GM21786 (cell line): ENCODE measurements at regions not wholly inside any gene's neighbourhood (a gene's known extent, or its start where the extent isn't known, plus 50 kb on each side); places are given as distances from the start of the nearest gene placed in this dataset.

Experiments used
- ATAC-seq: cut with Tn5 transposase; IDR thresholded peaks from one replicate; pipeline ENCODE4 v1.9.1; 2021; ENCODE audit not compliant: unreplicated experiment

DNA sequence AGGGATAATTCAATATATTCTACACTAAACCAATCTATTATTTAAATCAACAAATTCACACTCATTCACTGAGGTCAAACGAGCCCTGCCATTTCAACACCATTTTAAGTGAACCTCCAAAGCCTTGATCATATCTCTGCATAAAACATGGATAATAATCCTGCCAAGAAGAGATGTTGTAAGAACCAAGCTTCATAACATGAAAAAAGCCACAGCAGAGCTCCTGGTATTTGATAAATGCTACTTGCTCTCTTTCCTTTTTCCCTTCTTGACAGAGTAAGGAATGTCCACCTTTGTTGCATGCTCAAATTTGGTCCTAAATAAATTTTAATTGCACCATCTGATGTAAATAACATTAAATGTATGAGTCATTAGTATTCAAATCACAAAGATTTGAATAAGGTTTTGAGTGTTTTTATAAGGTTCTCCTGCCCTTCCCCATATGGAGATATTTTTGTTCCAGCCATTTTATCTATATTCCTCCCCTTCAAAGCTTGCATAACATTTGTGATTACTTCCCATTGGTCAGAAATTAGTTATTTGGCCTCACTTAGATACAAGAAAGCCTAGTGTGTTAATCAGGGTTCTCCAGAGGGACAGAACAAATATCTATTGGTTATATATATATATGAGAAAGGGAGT lies 318.8 kb downstream of the RND3 start:
- ATAC-seq, result no peak

DNA sequence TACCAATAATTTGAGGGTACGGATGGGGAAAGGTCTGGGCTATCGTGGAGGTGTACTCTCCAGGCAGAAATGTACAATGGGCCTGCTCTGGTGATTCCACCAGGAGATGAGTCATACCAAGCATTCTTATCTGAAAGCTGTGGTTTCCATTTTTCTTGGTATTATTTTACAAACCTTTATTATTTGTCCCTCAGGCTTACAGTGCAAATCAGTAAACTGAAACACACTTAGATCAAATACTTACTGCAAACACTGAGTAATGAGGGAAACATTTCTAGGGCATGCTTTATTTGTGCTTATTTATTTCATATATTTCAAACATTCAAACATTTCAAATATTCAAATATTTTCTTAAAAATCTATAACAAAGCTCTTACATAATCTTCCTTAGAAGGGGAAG lies 319.8 kb downstream of the RND3 start:
- ATAC-seq, result peak; percentile 94

DNA sequence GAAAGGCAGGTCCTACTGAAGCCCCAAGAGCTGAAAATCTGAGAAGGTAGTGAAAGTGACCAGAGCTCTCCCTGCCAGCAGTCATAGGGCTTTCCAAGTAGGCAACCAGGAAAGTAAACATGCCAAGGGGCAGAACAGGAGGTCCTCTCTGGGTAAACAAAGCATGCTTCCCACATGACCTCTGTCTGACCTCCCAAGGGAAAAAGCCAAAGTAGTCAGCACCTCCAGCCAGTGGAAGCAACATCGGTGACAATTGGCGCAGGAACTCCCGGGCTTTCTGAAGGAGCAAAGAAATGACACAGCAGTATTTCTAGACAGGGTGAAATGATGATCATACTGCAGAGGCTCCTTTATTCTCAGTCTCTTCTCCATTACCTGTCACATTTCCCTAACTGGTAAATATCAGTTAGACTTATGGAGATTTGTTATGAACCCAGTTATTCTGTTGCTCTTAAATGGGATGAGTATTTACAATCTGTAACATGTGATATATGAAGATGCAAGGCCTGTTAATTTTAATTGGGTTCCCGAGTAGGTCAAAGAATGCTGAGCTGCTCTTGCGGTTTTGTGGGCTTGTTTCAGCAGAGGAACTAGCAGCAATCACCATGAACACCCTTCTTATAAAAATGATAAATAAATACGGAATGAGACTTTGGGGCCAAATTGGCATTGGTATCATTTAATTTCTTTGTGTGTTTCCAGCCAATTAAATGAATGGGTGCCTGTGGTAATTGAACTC lies 321.0 kb downstream of the RND3 start:
- no peak for ATAC-seq

DNA sequence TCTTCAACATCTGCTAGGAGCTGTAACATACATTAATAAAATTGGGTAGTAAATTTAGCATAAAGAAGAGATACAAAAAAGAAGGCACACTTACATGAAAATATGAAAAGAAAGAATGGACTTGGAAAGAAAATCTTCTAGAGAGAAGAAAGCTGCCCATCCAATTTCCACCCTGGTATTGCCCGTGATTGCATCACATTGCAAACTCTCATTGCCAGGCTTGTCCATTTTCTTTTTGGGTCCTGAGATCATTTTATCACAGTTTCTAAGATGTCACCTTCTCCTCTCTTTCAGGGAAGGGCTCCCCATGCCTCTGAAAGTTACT lies 321.5 kb downstream of the RND3 start:
- no peak for ATAC-seq

DNA sequence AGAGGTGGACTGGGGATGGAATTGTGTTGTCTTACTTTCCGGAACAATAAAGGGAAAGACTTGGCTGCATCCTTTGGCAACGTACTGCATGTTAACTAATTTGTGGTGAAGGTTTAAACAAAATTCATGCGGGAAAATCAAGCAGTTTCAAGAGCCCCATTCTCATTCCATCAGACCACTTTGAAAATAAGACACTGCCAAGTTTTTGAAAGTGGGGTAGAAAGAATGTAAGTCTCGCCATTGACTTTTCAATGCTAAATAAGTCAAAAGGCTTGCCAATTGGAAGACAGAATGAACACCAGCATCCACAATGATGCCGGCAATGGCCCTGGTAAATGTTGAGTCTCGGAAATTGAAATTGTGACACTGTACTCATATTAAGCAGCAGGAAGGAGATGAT lies 322.0 kb downstream of the RND3 start:
- no peak for ATAC-seq

DNA sequence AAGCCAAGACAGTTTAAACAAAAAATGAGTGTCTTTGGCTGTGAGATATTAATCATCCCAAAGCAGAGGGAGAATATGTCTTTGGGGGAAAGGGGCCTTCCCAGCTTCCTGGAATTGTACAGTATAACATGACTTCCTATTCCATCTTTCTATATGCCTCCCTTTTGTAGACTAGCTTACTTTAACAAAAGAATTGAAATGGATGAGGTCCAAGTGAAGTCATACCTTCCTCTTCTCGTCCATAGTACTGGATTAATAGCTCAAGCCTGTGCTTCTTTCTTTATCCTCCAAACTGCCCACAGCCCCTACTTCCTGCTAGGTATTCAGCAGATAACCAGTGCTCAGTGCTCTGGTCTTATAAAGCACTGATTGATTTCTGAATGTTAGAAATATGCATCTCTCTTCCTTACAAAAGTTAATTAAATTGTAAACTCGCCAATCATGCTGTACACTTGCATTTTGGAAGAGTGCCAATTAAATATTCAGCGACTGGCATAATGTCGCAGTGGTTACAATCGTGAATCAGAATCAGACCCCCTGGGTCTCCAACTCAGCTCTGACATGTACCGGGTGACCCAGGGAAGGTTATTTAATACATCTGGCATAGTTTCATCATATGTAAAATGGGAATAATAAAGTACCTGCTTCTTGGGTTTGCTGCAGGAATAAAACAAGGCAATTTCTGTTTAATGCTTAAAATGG lies 325.1 kb downstream of the RND3 start:
- no peak for ATAC-seq

DNA sequence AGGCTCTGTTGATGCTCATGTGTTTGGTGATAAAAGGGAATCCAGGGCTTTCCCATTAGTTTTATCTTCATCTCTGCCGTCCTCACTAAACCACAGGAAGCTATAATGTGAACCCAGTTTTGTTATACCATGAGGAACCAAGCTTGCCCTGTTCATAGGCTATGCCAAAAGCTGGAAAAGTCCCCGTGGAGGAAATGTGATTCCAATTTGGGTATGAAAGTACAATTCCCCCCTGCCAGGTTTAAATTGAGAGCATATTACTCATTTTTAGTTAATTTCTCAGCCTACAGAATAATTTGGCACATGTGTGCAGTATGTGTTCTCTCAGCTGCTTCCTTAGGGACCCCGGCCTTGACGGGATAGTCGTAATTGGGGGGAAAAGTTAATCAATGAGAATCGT lies 327.4 kb downstream of the RND3 start:
- ATAC-seq, result no peak

DNA sequence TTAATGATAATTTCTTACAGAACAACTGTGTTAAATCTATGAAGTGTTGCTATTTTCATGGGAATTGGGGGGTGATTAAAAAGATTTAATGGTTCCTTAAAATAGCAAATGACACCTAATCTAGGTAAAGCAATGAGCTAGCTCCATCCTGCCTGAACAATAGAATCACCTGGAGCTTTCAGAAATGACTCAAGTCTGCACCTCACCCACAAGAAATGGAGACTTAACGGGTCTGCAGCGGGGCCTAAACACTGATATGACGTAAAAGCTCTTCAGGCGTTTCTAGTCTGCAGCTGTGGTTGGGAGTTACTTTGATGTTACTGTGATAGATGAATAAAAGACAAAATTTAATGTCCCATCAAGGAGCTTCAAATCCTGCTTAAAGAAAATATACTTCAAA lies 328.2 kb downstream of the RND3 start:
- no peak for ATAC-seq

DNA sequence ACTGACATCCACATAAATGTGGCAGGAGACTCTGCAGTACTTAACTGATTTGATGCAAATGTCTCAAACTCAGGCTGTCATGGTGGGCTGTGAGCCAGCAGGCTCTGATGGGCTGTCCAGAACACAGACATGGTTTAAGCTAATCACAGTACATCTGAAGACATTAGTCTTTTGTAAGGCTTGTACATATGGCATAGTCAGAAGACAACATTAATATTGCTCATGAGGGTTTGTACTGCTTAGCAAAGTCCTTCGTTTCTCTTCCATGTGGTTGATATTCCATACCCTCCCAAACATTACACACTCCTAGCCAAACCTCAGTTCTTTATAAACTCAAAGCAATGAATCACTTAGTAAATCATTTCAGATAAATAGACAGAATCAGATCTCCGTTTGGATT lies 330.6 kb downstream of the RND3 start:
- ATAC-seq, result no peak

DNA sequence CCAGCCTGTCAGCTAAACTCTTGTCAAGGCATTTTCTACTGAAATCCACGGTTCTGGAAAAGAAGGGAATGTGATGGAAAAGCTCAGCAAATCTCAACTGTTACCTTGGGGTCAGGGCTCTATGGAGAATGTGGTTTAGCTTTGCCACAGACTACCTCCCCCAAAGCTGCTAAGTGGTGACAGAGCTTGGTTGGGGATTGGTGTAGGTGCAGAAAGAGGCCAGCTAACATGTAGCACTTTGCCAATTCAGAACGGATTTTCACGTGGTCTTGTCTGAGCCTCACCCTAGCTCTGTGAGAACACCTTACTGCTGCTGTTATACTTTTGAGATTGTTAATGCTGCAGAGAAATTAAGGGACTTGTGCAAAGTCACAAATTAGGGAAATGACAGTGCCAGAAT lies 331.1 kb downstream of the RND3 start:
- no peak for ATAC-seq

DNA sequence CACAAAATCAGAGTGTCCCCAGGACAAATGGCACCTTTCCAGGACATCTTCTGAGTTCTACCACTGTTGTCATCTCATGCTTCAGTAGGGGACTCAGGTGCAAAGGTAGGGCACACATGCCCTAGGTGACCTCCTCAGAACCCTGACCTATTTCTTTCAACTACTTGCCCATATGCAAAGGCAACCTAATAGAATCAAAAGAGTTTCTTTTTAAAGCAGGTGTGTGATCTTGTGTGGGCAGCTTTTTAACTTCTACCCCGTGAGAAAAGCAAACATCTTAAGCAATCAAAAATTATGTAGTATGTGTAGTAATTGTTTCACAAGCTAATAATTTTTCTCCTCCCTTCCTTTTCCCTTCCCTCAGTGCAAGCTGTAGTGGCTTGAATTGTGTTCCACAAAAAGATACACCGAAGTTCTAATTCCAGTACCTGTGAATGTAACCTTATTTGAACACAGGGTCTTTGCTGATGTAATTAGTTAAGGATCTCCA lies 333.1 kb downstream of the RND3 start:
- no peak for ATAC-seq

DNA sequence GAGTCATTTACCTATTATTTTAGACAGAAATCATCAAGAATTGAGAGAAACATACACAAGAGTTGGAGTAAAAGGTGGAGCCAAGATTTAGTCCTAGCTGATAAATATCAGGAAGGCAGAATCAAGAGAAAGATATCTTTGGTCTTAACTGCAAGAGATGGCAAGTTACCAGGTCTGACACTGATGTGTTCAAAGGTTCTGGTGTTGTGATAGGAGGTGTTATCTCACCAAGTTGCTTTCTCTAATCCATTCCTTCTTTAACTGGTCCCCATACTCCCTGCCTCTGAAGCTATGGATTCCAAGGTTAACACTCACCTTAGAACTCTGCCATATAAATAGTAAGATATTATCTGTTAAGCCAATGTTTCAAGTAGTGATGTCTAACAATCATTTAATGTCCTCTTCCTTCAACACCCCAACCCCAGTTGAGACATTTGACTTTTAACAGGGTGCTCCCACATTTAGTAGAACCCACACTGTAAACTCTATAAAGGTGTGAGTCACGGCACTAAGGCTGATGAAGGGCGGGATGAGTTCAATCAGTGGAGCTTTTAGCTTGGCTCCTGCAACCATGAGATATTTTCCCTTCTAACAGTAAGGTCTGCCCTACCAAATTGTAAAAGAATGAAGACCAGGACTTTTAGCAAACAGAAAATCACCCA lies 333.7 kb downstream of the RND3 start:
- ATAC-seq, result no peak

DNA sequence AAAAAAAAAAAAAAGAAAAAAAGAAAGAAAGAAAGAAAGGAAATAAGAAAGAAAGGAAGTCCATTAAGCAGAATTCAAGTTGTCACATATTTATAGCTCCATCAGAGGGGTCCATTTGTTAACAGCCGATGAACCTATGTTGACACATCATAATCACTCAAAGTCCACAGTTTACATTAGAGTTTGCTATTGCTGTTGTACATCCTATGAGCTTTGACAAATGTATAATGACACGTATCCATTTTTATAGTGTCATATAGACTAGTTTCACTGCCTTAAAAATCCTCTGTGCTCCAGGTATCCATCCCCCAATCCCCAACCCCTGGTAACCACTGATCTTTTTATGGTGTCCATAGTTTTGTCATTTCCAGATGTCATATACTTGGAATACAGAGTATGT lies 335.2 kb downstream of the RND3 start:
- no peak for ATAC-seq

DNA sequence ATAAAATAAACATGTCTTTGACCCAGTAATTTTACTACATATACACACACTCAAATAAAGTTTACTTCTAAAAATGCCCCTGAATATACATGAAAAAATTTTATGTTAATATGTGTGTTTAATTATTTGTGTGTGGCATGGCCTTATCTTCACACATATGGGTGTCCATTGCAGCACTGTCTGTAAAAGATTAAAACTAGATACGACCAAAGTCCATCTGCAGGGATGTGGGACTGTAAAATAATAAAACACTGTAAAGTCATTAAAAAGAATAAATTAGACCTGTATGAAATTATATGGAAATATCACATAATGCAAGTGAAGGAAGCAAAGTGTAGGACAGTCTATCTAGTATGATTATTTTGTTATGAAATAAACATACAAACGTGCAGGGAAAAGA lies 337.3 kb downstream of the RND3 start:
- ATAC-seq, result no peak

DNA sequence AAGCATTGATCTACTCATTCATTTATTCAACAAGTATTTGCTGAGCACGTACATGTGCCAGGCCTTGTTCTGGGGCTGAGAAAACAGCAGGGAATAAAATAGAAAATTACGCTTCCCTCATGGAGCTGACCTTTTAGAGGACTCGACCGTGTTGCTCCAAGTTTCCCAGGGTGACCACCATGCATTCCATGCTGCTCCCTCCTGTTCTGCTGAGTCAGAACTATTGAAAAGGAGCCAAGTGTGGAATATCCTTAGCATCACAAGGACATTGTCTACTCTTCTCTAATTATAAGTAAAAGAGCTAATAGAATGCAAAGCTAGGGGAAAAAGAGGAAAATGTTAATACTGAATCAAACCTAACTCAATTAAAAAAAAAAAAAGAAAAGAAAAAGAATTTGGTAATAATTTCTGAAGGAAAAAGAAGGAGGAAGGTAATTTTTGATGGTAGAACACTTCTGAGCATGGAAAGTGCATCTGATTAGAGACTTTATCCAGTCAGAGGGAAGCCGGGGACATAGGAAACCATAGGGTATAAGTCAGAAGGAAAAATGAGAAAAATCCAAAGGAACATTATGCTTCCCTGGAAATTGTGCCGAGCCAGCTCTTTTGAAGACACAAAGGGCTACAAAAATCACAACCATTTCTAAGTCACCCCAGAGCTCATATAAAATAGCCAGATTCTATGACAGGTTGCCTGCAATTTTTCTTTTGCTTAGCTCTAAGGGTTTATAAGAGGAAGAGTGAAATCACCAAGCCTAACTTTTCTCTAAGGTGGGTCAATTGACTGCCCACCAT lies 339.4 kb downstream of the RND3 start:
- ATAC-seq, result no peak

DNA sequence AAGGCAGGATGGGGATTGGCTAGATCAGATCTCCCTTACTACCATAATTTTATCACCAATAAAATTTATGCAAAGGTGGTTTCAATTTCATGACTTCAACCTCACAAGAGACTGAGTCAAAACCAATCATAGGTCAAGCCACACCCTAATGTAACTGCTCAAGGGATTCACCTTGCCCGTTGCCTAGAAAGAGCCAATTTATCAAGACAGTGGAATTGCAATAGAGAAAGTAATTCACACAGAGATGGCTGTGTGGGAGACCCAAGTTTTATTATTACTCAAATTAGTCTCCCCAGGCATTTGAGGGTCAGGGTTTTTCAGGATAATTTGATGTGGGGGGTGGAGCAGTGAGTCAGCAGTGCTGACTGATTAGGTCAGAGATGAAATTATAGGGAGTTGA lies 340.6 kb downstream of the RND3 start:
- ATAC-seq, result no peak

DNA sequence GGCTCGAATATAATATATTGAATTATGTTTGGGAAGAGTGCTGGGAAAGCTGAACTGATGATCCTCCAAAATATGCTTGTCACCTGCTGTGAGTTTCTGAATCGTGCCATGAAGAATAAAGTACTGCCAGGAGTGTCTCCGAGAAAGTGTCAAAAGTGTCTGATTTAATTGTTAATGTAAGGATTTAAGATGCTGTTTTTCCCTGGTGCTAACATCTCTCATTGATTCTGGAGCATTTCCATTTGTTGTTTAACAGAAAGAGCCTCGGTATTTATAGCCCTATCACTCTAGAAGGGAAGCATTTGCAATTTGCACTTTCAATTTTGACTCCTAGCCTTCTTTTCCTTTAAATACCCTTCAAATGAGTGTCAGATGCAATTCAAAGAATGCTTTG lies 342.2 kb downstream of the RND3 start:
- ATAC-seq, result no peak

DNA sequence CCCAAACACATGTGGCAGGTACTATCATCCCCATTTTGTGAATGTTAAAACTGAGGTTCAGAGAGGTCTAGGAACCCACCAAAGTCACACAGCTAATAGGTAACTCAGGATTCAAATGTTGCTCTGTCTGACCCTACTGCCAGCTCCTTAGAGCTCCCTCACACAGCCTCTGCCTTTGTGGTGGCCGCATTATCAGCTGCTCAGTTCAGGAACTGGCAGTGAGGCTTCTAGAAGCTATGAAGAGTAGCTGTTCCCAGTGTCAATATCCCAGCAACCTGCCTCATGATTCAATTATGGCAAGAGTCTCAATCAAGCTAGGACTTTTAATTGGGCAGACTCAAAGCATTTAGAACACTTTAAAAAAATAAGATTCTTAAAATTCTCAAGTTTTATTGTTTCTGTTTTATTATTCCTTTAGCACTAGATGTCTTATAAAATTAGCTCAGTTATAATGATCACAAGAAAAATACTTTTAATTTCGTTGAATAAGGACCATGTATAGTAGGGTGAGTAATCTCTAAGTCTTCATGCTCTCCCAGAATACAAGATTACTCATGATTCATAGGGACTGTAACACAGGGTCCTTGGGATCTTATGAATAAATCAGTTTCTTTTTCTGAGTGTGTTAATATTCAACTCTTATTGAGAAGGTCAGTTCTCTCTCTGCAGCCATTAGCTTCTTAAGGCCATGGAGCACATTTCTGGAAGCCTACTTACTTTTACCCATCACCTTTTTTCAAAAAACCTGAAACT lies 342.7 kb downstream of the RND3 start:
- ATAC-seq, result no peak

DNA sequence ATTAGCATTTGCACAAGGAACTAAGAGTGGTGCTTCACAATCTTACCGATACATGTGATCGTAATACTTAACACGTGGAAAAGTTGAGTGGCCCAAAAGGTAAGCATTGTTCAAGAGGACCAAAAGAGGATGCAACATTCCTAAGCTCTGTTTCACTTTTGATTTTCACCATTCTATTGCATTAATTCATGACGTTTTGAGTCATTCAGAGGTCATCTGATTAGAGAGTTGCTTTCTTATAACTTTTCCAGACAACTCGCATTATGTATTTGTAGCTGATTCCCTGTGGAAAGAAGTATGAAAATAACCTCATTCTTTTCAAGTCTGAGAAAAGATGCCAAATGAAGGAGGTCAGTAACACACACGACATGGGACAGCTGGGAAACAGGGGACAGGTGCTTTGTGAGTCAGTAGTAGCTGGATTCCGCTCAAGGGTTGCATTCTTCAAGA lies 344.4 kb downstream of the RND3 start:
- no peak for ATAC-seq

DNA sequence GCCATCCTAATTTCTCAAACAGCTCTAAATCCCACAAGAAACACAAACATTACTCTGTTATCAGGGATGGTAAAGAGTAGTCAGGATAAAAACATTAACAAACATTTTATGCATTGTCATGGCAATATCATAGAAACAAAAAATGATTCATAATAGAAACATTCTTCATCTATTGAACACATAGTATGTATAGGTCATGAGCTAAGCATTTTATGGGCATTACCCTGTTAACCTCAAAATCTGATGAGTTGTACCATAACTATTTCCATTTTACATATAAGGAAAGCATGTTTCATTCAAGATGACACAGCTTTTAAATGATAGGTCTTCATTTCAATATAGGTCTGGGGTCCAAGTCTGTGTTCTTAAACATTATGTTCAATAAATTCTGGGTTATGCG lies 344.9 kb downstream of the RND3 start:
- ATAC-seq, result no peak
